HL-60 (cell line): ENCODE measurements at regions not wholly inside any gene's neighbourhood (a gene's known extent, or its start where the extent isn't known, plus 50 kb on each side); places are given as distances from the start of the nearest gene placed in this dataset.

Experiments used
- DNase-seq, 2 experiments: peaks; one replicate each; pipeline ENCODE4 v3.0.0-alpha.2; 2010 to 2020; ENCODE audit warnings: low read depth in 1 of 2, low spot score in 1 of 2
- H3K27ac ChIP-seq: fragments of 250-450 bp; sonication (Bioruptor Pico); replicated peaks from 2 replicates; pipeline ENCODE4 v1.5.1; 2020; ENCODE audit warnings: mild to moderate bottlenecking, moderate library complexity
- H3K27me3 ChIP-seq: fragments of 250-450 bp; sonication (Bioruptor Pico); 2 replicates; pipeline ENCODE4 v1.5.1; 2021; ENCODE audit warnings: mild to moderate bottlenecking, moderate library complexity; ENCODE audit not compliant: insufficient read depth, poor library complexity, severe bottlenecking
- H3K4me3 ChIP-seq: replicated peaks from 2 replicates; pipeline ENCODE4 v1.5.1; 2011; ENCODE audit warnings: mild to moderate bottlenecking, control low read depth, low read length; ENCODE audit not compliant: insufficient read depth
- GABPA ChIP-seq: IDR thresholded peaks from 2 replicates; pipeline ENCODE4 v1.6.1; 2012; ENCODE audit warnings: low read depth
- POLR2AphosphoS5 ChIP-seq: IDR thresholded peaks from 2 replicates; pipeline ENCODE4 v1.6.1; 2012; ENCODE audit warnings: low read depth
- SPI1 ChIP-seq: IDR thresholded peaks from 2 replicates; pipeline ENCODE4 v1.6.1; 2012; ENCODE audit warnings: low read depth, mild to moderate bottlenecking, borderline replicate concordance
- TF ChIP-seq, protein P1 (sequence below): IDR thresholded peaks from one replicate; pipeline ENCODE4 v1.5.1; 2011; ENCODE audit warnings: low read length, control low read depth, inconsistent platforms; ENCODE audit not compliant: insufficient read depth
- TF ChIP-seq, protein P2 (sequence below): IDR thresholded peaks from 2 replicates; pipeline ENCODE4 v1.6.1; 2012; ENCODE audit warnings: low read depth; ENCODE audit not compliant: insufficient replicate concordance

DNA sequence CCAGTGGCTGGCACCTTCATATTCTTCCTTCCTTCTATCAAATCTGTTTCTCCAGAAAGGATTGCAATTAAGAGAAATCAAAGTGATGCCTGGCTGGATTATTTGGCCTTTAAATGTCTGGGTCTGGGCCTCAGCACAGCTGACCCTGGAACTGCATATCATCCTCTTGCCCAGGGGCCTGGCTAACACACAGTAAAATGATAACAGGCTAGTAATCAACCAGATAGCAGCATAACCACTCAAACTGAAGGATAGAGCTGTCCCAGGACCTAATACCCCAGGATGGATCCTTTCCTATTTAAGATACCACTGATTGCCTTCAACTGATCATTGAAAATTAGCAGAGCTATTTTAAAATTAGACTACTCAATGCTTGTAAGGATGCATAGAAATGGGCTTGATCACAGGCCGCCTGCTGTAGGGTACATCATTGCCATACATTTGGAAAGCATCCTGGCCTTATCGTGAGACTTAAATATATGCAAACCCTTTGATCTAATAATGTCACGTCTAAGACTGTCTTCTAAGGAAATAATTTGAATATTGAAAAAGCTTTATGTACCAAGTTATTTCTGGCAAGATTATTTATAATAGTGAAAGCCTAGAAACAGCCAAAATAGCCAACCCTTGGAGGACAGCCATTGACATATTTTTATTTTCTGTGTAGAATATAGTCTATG lies 144.0 kb upstream of the CHST15 start:
- TF ChIP-seq, protein P1, sequence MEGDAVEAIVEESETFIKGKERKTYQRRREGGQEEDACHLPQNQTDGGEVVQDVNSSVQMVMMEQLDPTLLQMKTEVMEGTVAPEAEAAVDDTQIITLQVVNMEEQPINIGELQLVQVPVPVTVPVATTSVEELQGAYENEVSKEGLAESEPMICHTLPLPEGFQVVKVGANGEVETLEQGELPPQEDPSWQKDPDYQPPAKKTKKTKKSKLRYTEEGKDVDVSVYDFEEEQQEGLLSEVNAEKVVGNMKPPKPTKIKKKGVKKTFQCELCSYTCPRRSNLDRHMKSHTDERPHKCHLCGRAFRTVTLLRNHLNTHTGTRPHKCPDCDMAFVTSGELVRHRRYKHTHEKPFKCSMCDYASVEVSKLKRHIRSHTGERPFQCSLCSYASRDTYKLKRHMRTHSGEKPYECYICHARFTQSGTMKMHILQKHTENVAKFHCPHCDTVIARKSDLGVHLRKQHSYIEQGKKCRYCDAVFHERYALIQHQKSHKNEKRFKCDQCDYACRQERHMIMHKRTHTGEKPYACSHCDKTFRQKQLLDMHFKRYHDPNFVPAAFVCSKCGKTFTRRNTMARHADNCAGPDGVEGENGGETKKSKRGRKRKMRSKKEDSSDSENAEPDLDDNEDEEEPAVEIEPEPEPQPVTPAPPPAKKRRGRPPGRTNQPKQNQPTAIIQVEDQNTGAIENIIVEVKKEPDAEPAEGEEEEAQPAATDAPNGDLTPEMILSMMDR = no peak
- TF ChIP-seq GABPA = no peak
- TF ChIP-seq, protein P2, sequence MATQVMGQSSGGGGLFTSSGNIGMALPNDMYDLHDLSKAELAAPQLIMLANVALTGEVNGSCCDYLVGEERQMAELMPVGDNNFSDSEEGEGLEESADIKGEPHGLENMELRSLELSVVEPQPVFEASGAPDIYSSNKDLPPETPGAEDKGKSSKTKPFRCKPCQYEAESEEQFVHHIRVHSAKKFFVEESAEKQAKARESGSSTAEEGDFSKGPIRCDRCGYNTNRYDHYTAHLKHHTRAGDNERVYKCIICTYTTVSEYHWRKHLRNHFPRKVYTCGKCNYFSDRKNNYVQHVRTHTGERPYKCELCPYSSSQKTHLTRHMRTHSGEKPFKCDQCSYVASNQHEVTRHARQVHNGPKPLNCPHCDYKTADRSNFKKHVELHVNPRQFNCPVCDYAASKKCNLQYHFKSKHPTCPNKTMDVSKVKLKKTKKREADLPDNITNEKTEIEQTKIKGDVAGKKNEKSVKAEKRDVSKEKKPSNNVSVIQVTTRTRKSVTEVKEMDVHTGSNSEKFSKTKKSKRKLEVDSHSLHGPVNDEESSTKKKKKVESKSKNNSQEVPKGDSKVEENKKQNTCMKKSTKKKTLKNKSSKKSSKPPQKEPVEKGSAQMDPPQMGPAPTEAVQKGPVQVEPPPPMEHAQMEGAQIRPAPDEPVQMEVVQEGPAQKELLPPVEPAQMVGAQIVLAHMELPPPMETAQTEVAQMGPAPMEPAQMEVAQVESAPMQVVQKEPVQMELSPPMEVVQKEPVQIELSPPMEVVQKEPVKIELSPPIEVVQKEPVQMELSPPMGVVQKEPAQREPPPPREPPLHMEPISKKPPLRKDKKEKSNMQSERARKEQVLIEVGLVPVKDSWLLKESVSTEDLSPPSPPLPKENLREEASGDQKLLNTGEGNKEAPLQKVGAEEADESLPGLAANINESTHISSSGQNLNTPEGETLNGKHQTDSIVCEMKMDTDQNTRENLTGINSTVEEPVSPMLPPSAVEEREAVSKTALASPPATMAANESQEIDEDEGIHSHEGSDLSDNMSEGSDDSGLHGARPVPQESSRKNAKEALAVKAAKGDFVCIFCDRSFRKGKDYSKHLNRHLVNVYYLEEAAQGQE = no peak
- no peak for TF ChIP-seq POLR2AphosphoS5
- TF ChIP-seq SPI1 = no peak
- H3K27ac ChIP-seq = no peak overlapping the region
- H3K4me3 ChIP-seq = no peak overlapping the region
- no peaks in the 10 kb centered on the region for H3K27me3 ChIP-seq
- no peak for DNase-seq

DNA sequence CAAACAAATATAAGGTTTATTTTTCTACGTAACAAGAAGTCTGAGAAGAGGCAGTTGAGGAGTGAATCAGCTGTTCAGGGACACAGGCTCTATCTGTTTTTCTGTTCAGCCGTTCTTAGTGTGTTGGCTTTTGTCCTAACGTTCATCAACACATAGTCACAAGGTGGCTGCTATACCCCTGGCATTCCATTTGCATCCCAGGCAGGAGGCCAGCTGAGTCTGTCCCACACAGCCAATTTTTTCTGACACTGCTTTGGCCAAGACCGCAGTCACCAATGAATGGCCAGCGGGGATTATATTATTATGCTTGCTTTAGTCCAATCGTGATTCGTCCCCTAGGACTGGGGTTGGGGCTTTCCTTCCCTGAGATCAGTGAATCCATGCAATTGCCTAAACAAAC lies 143.4 kb upstream of the CHST15 start:
- Histone ChIP-seq H3K27me3 (no peaks in the 10 kb centered on the region), H3K4me3 (no peak overlapping the region), H3K27ac (no peak overlapping the region)
- DNase-seq = no peak
- TF ChIP-seq, protein P1 = no peak
- TF ChIP-seq, protein P2 = no peak
- no peak for TF ChIP-seq POLR2AphosphoS5
- no peak for TF ChIP-seq GABPA
- no peak for TF ChIP-seq SPI1

- Histone ChIP-seq H3K27ac (no peak overlapping the region), H3K4me3 (no peak overlapping the region), H3K27me3 (no peaks in the 10 kb centered on the region)
- TF ChIP-seq POLR2AphosphoS5 (no peak), GABPA (no peak), SPI1 (no peak)
- TF ChIP-seq, protein P1 = no peak
- TF ChIP-seq, protein P2 = no peak
- DNase-seq = no peak
These were observed 142.7 kb upstream of the CHST15 start for GRCh38 chr10:124236136-124236535.
